SJSA1 (cell line): ENCODE measurements at regions not wholly inside any gene's neighbourhood (a gene's known extent, or its start where the extent isn't known, plus 50 kb on each side); places are given as distances from the start of the nearest gene placed in this dataset.
A peak's percentile ranks its signal among the peaks of the same experiment; 100 is the strongest.

ENCODE experiments used
- DNase-seq, 2 experiments: peaks; one replicate each; pipeline ENCODE4 v3.0.0-alpha.2; 2015 to 2020; ENCODE audit warnings: low spot score in 2 of 2, low read depth in 1 of 2
- H3K27ac ChIP-seq: fragments of 250-450 bp; sonication (Bioruptor Pico); 2 replicates; pipeline ENCODE4 v1.5.1; 2020; ENCODE audit warnings: mild to moderate bottlenecking, moderate library complexity
- H3K27me3 ChIP-seq: fragments of 250-450 bp; sonication (Bioruptor Pico); replicated peaks from 2 replicates; pipeline ENCODE4 v1.5.1; 2020; ENCODE audit warnings: mild to moderate bottlenecking, moderate library complexity
- H3K36me3 ChIP-seq: fragments of 250-450 bp; sonication (Bioruptor Pico); 2 replicates; pipeline ENCODE4 v1.5.1; 2020; ENCODE audit warnings: mild to moderate bottlenecking
- H3K4me1 ChIP-seq: fragments of 250-450 bp; sonication (Bioruptor Pico); replicated peaks from 2 replicates; pipeline ENCODE4 v1.6.1; 2021; ENCODE audit warnings: mild to moderate bottlenecking
- H3K4me3 ChIP-seq: fragments of 250-450 bp; sonication (Bioruptor Pico); 2 replicates; pipeline ENCODE4 v1.5.1; 2020; ENCODE audit warnings: mild to moderate bottlenecking
- H3K9me3 ChIP-seq: fragments of 250-450 bp; sonication (Bioruptor Pico); replicated peaks from 2 replicates; pipeline ENCODE4 v1.5.1; 2020; ENCODE audit warnings: mild to moderate bottlenecking

DNA sequence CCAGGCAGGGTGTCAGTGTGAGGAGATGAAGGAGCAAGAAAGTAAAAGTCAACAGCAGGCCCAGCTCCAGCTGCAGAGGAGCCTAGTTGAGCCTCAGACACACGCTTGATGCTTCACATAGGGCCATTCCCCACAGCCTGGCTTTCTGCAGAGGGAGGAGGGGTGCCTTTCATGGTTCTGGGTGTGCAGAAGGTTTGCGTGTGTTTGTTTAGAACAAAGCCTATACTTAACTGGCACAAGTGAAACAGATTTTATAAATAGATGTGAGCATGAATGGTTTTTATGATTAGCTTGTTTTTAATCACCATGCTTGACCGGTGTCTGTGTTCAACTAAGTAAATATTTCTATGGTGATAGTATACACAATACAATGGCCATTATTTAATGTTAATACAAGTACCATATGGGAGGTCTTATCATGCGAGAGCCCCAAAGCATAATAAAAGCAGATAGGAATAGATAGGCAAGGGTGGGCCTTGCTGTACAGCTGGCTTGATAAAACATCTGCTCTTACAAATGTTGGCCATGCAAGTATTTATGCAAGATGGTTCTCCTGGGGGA lies 290.2 kb downstream of the ETS1 start:
- DNase-seq: peak; percentile 67 to 78
- peaks cover 62% of the 10 kb centered on the region for H3K4me1 ChIP-seq
- H3K9me3 ChIP-seq: no peaks in the 10 kb centered on the region
- no peak overlapping the region for H3K4me3 ChIP-seq
- H3K27ac ChIP-seq: peak overlapping the region; percentile 82
- no peaks in the 10 kb centered on the region for H3K27me3 ChIP-seq
- no peaks in the 10 kb centered on the region for H3K36me3 ChIP-seq

DNA sequence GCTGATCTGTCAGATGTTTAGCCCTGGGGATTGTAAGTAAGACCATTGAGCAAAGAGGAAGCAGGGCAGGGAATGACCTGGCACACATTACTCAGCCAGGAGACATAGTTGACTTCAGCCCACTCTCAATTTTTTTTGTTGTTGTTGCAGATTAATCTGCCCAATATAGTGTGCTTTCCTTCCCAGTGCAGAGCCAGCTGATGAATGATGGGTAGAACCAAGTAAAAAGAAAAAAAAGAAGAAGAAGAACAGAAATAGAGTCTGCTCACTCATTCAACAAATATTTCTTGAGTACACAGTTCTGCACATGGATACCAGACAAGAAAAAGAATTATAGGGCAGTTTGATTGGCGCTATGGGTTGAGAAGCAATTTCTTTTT lies 292.7 kb downstream of the ETS1 start:
- peaks cover 73% of the 10 kb centered on the region for H3K4me1 ChIP-seq
- DNase-seq: peak in 1 of 2 experiments; percentile 49
- H3K27me3 ChIP-seq: no peaks in the 10 kb centered on the region
- no peaks in the 10 kb centered on the region for H3K36me3 ChIP-seq
- peak overlapping the region; percentile 57 for H3K27ac ChIP-seq
- H3K4me3 ChIP-seq: no peak overlapping the region
- H3K9me3 ChIP-seq: no peaks in the 10 kb centered on the region

DNA sequence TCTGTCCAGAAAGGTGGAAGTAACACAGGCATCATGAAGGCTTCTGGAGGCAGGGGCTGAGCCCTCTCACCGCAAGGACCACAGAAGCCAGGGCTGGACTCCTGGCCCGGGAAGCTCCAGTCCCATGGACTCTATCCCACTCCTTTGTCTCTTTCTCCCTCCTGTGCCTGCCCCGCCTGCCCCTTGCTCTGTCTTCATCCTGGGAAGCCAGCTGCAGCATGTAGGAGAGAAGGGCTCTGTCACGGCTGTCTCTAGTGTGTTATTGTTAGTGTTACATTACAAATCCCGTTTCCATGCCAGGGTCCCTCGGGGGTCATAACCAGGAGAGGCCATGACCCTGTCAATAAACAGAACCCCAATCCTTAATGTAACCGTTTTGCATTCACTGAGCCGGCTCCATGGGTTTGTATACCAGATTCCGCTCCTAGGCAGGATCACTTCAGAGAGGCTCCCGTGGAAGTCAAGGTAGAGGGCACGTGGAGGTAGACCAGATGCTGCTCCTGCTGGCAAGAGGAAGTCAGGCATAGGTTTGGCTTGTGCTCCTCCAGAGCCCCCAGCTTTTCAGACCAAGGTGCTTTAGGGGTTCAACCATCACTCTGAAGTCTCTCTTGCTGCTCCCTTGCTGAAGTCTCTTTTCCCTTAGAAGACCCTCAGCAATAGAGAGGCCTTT lies 293.2 kb downstream of the ETS1 start:
- no peaks in the 10 kb centered on the region for H3K9me3 ChIP-seq
- H3K4me1 ChIP-seq: peaks cover 68% of the 10 kb centered on the region
- DNase-seq: no peak
- H3K4me3 ChIP-seq: no peak overlapping the region
- H3K27ac ChIP-seq: peak overlapping the region; percentile 57
- H3K27me3 ChIP-seq: no peaks in the 10 kb centered on the region
- H3K36me3 ChIP-seq: no peaks in the 10 kb centered on the region

DNA sequence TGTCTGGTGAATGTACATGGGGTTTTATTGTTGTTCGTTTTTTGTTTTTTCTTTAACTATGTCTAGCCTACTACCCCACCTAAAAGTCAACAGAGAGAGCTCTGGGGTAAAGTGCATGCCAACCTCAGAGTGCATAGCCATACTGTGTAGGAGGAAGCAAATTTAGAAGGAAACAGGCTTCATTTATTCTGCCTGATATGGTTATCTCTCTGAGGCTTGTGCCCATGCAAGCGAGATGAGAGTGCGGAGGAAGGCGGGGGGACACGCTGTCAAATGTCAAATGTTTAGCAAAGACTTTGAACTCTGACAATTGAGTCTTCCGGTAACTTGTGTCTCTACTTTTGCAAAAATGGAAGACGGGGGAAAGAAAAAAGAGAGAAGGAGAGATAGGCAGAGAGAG lies 295.5 kb downstream of the ETS1 start:
- H3K27me3 ChIP-seq: no peaks in the 10 kb centered on the region
- H3K9me3 ChIP-seq: no peaks in the 10 kb centered on the region
- peaks cover 45% of the 10 kb centered on the region for H3K4me1 ChIP-seq
- no peak overlapping the region for H3K4me3 ChIP-seq
- H3K27ac ChIP-seq: no peak overlapping the region
- no peaks in the 10 kb centered on the region for H3K36me3 ChIP-seq
- DNase-seq: no peak

DNA sequence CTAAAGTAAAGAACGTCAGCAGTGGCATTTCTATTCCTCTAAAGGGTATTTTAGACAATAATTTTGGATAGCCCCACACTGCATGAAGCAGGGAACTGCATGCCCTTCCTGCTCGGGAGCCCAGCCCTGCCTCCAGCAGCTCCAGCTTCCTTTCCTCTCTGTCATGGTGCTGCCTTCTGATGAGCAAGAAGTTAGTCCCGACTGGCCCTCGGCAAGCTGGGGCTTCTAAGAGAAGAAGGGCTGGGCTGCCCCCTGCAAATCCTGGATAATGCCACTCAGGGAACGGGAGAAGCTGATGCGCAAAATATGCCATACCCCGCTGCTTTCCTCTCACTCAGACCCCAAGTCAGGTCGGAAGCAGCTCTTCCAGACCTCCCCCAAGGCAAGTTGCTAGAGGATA lies 296.4 kb downstream of the ETS1 start:
- H3K27ac ChIP-seq: peak overlapping the region; percentile 37; the same call in 1 of the 2 replicates
- no peaks in the 10 kb centered on the region for H3K9me3 ChIP-seq
- no peaks in the 10 kb centered on the region for H3K36me3 ChIP-seq
- peak in 1 of 2 experiments; percentile 9 for DNase-seq
- H3K4me3 ChIP-seq: no peak overlapping the region
- H3K4me1 ChIP-seq: peaks cover 36% of the 10 kb centered on the region
- H3K27me3 ChIP-seq: no peaks in the 10 kb centered on the region

DNA sequence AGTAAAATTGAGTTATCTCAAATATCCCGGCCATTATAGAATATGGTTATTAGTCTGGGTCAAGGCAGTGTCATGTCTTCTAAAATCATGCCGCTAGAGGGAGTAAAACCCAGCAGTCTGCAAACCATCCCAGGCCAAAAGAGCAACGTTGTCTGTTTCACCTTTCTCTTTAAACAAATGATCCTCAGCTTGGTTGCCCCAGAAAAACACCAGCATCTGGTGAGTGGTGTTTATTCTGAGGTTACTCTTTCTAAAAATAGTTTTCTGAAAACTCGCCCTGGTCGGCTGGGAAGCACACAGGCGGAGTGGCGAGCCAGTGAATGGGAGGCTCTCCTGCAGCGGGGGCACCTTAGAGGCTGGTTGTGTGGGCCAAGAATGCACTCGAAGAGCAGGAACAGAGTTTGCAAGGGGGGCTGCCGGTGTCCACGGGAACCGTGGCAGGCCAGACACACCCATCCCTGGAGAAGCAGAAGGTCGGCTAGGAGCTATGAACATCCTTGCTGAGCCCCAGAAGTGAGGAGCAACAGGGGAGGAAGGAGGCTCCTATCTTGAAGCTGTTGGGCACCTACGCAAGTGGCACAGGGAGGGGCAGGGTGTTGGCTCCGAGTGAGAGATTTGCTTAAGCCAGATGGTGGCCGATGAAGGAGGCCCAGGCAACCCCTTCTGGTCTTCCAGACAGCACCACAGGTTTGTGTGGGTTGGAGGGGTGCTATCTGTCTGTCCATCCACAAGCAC lies 297.1 kb downstream of the ETS1 start:
- peak overlapping the region; percentile 37; the same call in 1 of the 2 replicates for H3K27ac ChIP-seq
- H3K36me3 ChIP-seq: no peaks in the 10 kb centered on the region
- peaks cover 33% of the 10 kb centered on the region for H3K4me1 ChIP-seq
- peak; percentile 71 to 84 for DNase-seq
- no peaks in the 10 kb centered on the region for H3K27me3 ChIP-seq
- no peaks in the 10 kb centered on the region for H3K9me3 ChIP-seq
- H3K4me3 ChIP-seq: peak overlapping the region; percentile 2; the same call in 1 of the 2 replicates

DNA sequence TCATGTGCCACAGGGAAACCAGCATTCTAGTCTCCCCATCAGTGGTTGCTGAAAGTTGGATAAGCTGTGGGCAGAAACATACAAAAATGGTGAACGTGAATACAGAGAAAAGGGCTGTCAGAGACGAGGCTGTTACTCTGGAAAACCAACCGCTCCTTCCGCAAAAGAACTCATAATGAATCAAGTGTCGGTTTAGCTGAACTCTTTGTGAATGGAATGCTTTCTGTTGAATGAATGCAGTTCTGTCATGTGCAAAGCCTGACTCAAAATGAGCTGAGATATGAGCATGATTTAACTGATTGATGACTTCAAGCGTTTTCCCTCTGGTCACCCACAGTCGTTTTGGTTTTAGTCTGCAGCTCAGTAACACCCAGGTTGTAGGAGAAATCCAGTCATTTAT lies 298.3 kb downstream of the ETS1 start:
- Histone ChIP-seq H3K36me3 (no peaks in the 10 kb centered on the region), H3K9me3 (no peaks in the 10 kb centered on the region), H3K27me3 (no peaks in the 10 kb centered on the region), H3K4me3 (no peak overlapping the region), H3K27ac (no peak overlapping the region), H3K4me1 (peaks cover 21% of the 10 kb centered on the region)
- no peak for DNase-seq

DNA sequence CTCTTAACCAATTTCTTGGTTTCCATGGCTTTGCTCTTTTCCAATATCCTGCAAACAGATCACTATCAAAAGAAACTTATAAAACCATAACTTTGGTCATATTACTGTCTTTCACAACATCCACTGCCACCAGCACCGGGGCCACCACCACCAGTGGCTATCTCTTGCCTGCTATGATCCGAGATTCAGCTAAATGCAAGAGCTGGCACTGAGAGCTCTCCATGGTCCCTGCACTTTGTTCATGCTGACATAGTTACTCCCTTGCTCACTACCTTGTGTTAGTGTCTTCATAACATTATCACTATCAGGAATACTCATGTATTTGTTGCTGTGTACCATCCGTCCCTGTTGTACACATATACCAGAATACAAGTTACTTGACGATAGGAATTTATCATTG lies 299.0 kb downstream of the ETS1 start:
- DNase-seq: no peak

DNA sequence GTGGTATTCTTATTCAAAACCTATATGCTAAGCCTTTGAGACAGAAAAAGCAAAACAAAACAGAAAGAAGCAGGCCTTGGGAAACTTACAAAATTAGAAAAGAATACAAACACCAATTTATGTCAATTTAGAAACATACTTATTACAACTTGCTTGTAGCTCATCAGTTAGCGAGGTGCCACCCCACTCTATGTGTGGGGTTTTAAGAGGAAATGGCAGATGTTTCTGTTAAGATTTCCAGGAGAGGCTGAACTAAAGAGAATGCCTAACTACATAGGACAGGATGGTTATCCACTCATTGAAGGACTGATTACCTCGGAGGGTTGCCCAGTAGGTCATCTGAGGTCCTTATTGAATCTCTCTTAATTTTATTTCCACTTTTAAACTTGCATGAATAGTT lies 302.0 kb downstream of the ETS1 start:
- Histone ChIP-seq H3K4me1 (peaks cover 1% of the 10 kb centered on the region), H3K27me3 (no peaks in the 10 kb centered on the region), H3K4me3 (no peak overlapping the region), H3K36me3 (no peaks in the 10 kb centered on the region), H3K27ac (no peak overlapping the region), H3K9me3 (no peaks in the 10 kb centered on the region)
- DNase-seq: no peak

More for the DNA sequence above, 299.0 kb downstream of the ETS1 start:
- Histone ChIP-seq H3K36me3 (no peaks in the 10 kb centered on the region), H3K27me3 (no peaks in the 10 kb centered on the region), H3K9me3 (no peaks in the 10 kb centered on the region), H3K4me3 (no peak overlapping the region), H3K27ac (no peak overlapping the region), H3K4me1 (peaks cover 14% of the 10 kb centered on the region)

DNA sequence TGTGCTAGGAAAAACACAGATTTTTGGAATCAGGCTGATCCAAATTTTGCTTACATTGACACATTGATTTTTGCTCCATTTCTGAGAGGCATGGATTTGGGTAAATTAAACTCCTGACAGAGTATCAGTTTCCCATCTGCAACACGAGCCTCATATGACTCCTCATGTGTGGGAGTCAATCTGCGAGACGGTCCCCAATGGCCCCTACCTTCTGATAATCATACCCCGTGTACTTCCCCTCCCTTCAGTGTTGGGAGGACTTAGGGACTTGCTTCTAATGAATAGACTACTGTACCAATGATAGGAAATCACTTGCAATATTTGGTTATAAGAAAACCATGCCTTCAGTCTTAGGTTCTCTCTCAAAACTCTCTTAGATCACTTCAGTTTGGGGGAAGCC lies 302.7 kb downstream of the ETS1 start:
- no peaks in the 10 kb centered on the region for H3K9me3 ChIP-seq
- no peaks in the 10 kb centered on the region for H3K4me1 ChIP-seq
- no peak overlapping the region for H3K27ac ChIP-seq
- no peaks in the 10 kb centered on the region for H3K36me3 ChIP-seq
- H3K4me3 ChIP-seq: no peak overlapping the region
- DNase-seq: no peak
- no peaks in the 10 kb centered on the region for H3K27me3 ChIP-seq

DNA sequence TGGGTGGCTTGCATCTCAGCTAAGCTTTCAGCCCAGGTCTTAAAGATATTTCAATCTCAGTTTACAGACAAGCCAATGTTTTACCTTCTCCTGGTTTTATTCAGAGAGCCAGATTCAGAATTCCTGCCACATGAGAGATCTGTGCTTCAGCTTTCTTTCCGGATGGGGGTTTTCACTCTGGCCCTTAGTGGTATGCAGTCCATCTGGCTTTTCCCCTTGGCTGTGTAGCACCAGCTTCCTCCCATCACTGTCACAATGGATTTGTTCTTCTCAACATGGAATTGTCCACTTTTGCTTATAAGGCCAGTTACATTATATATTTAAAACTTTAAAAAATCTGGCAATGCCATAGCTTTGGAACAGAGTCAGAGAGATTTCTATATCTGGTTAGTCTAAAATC lies 303.9 kb downstream of the ETS1 start:
- Histone ChIP-seq H3K4me1 (no peaks in the 10 kb centered on the region), H3K4me3 (no peak overlapping the region), H3K9me3 (no peaks in the 10 kb centered on the region), H3K36me3 (no peaks in the 10 kb centered on the region), H3K27me3 (no peaks in the 10 kb centered on the region), H3K27ac (no peak overlapping the region)
- DNase-seq: no peak

DNA sequence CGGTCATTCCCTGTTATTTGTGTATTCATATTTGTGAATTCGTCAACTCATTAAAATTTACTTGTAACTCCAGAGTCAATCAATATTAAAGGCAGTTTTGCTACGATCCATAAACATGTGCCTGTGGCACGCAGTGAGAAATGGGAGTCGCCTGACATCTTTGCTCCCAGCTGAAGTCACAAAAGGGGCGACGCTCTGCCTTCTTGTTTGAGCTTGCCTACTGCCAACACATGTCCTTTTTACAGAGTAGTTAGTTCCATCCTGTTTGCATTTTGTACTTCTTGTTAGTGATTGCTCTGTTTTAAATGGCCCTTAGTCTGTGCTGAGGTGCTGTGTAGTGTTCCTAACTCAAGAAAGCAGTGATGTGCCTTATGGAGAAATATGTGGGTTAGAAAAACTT lies 305.3 kb downstream of the ETS1 start:
- H3K36me3 ChIP-seq: no peaks in the 10 kb centered on the region
- no peak overlapping the region for H3K4me3 ChIP-seq
- H3K4me1 ChIP-seq: no peaks in the 10 kb centered on the region
- DNase-seq: no peak
- H3K9me3 ChIP-seq: no peaks in the 10 kb centered on the region
- no peaks in the 10 kb centered on the region for H3K27me3 ChIP-seq
- no peak overlapping the region for H3K27ac ChIP-seq

DNA sequence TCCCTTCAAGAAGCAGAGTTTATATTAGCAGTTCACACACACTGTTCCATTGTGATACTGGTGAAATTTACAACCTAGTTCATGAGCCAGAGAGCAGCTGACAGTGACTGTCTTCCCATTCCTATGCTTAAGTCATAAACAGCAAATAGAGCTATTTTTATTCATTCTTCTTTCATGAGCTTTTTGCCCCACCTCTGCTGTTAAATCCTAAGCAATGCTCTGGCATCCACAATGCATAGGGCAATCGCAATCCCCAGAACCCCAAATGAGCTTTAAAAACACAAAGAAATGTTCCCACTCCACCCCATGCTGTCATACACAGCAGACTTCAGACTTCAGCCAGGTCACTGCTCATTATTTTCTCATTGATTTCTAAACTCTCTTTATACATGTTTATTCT lies 307.5 kb downstream of the ETS1 start:
- no peak overlapping the region for H3K4me3 ChIP-seq
- no peaks in the 10 kb centered on the region for H3K27me3 ChIP-seq
- no peak for DNase-seq
- no peak overlapping the region for H3K27ac ChIP-seq
- no peaks in the 10 kb centered on the region for H3K36me3 ChIP-seq
- H3K9me3 ChIP-seq: no peaks in the 10 kb centered on the region
- no peaks in the 10 kb centered on the region for H3K4me1 ChIP-seq

DNA sequence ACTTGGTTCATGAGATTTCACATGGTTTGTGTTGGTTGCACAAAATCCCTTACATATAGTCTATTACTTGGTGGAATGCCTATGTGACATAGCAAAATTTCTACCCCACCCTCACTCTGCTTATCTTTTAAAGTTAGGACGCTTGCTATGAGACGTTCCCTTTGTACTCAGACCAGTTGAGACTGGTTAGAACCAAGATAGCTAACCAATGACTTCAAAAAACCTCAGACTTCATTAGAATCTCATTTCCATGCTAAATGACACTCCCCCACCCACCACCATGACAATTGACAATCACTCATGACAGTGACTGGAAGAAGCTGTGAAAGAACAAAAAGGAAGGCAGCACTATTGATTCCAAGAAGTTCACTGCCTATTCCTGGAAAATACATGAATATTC lies 313.6 kb downstream of the ETS1 start:
- H3K27ac ChIP-seq: no peak overlapping the region
- no peaks in the 10 kb centered on the region for H3K36me3 ChIP-seq
- DNase-seq: no peak
- H3K4me1 ChIP-seq: no peaks in the 10 kb centered on the region
- H3K9me3 ChIP-seq: no peaks in the 10 kb centered on the region
- H3K4me3 ChIP-seq: no peak overlapping the region
- no peaks in the 10 kb centered on the region for H3K27me3 ChIP-seq
